ENCODE measurements at regions not wholly inside any gene's neighbourhood (a gene's known extent, or its start where the extent isn't known, plus 50 kb on each side); places are given as distances from the start of the nearest gene placed in this dataset.

- DNase-seq (ENCODE audit: low spot score): no peak
Observed at GRCh38 chr22:27453725-27454124, 347.8 kb downstream of the MN1 start.

- no peak for DNase-seq (ENCODE audit: low spot score)
Observed at GRCh38 chr22:27454807-27455450, 346.6 kb downstream of the MN1 start.

GRCh38 chr22:27455526-27455925 lies 346.0 kb downstream of the MN1 start:
- DNase-seq (ENCODE audit: low spot score): no peak

DNA sequence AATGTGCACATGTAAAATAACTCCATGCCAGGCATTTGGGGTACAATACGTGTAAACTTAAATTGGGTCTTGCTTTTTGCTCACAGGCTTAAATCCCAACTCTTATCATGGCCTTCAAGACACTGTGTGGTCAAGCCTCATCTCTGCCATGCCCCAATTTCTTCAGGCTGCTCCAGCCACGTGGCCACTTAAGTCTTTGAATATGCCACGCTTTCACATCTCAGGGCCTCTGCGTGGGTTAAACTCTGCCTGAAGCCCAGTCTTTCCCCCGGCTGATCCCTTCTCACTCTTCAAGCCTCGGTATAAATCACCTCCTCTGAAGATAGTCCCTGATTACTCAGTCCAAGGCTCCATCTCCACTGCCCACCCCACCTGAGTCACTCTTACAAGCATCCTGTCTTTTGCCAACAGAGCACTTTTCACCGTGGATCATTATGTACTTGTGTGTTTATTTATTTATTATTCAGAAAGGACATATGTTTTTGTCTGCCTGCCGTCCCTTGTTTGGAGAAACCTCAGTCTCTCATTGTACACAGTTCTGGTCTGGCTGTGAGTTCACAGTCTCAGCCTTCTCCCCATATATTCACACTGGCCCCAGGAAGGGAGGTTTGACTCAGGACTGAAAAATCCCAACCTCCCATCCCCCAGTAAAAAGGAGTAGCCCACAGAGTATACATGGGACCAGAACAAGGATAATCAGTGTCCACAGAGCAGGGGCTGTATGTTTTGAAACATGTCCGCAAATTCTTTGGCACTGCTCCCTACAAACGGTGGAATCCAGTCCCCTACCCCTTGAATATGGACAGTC lies 344.7 kb downstream of the MN1 start:
- DNase-seq (ENCODE audit: low spot score): no peak

- DNase-seq (ENCODE audit: low spot score): no peak
Observed at GRCh38 chr22:27459999-27460398, 341.6 kb downstream of the MN1 start.

DNA sequence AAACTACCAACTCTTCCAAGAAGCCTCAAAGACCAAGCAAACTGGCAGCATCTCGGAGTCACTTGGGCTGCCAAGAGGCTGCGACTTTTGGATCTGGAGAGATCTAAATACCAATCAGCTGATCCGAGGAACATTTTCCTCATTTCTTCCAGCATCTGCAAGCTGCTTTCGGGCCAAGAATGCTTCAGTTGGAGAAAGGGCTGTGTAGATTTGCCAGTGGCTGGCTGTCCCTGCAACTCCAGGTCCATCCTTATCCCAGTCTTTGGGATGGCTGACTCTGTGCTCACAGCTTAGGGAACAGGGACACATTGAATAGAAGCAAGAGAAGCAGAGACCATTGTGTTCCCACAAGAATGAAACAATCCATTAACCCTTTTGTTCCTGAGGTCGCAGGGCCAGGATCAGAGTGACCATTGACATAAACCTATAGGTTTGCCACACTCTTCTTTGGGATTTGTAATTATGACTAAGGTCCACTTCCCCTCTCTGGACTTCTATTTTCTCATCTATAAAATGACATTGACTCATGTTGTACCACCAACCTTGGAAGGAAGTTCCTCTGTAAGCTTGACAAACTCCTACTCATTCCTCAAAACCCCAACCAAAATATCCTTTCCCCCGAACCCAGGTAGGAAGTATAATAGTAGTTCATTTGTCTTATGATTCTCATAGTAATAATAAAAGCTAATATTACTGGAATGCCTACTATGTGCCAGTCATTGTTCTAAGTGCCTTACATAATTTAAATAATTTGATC lies 340.8 kb downstream of the MN1 start:
- DNase-seq (ENCODE audit: low spot score): peak; percentile 45

DNA sequence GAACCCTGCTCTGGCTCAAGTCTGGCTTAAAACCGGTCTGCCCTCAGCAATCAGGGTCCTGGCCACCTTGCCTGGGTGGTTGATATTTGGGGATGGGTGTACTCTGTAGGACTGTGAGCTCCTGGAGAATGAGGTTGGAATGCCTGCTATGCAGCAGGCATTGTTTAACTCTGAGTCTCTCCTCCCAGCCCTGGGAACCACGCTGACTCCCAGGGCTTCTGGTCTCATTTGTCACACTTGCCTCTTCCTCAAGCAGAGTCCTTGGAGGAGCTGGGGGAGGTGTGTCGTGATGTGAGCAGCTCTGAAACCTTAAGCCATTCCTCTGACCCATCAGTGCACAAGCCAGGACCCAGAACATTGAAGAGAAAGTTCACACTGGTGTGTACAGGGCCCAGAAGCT lies 340.1 kb downstream of the MN1 start:
- DNase-seq (ENCODE audit: low spot score): no peak

GRCh38 chr22:27462190-27462589 lies 339.4 kb downstream of the MN1 start:
- peak; percentile 83 for DNase-seq (ENCODE audit: low spot score)

DNA sequence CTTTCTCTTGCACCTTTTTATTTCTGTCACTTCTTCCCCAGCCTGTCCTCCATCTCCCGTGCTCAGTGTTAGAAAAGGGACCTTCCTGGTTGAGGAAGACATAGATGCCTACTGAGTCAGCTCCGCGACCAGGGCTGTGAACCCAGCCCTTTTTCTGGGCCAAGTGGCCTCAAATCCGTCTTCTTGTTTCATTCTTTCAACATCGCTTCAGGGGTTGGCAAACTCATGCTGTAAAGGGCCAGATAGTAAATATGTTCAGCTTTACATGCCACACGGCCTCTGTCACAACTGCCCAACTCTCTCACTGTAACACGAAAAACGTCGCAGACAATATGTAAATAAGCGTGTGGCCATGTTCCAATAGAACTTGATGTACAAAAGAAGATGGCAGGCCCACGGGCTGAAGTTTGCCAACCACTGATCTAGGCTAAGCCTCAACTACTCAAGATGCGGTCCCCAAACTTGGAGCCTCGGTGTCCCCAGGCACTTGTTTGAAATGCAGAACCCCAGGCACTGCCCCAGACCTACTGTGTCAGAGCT lies 338.4 kb downstream of the MN1 start:
- DNase-seq (ENCODE audit: low spot score): no peak

GRCh38 chr22:27466229-27466628 lies 335.3 kb downstream of the MN1 start:
- DNase-seq (ENCODE audit: low spot score): no peak

- no peak for DNase-seq (ENCODE audit: low spot score)
Observed at GRCh38 chr22:27466778-27467438, 334.6 kb downstream of the MN1 start.

GRCh38 chr22:27467711-27468110 lies 333.8 kb downstream of the MN1 start:
- no peak for DNase-seq (ENCODE audit: low spot score)

DNA sequence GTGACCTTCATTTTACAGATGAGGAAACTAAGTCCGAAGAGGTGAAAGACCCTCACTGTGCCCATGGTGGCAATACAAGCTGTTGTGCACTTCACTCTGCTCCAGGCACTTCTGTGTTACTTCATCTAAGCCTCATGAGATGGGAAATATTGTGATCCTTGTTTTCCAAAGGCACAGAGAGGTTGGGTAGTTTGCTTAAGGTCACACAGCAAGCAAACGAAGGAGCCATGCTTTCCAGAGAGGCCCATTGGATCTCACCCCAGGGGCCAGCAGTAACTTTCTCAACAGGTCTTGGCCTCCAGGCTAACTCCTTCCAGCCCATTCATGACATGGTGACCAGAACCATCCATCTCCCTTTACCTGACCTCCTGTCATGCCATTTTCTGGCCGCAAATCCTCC lies 332.8 kb downstream of the MN1 start:
- DNase-seq (ENCODE audit: low spot score): no peak

DNA sequence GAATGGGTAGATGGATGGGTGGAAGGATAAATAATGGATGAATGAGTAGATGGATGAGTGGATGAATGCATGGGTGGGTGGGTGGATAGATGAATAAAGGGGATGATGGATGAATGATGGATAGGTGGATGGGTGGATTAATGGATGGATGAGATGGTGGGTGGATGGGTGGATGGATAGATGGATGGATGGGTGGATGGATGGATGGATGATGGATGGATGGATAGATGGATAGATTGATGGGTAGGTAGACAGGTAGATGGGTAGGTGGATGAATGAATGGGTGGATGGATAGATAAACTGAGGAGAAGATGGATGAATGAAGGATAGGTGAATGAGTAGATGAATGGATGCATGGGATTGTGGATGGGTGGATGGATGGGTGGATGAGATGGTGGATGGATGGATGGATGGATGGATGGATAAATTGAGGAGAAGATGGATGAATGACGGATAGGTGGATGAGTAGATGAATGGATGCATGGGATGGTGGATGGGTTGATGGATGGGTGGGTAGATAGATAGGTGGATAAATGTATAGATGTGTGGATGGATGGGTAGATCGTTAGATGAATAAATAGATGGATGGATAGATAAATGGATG lies 331.3 kb downstream of the MN1 start:
- no peak for DNase-seq (ENCODE audit: low spot score)

GRCh38 chr22:27472975-27473374 lies 328.6 kb downstream of the MN1 start:
- no peak for DNase-seq (ENCODE audit: low spot score)

DNA sequence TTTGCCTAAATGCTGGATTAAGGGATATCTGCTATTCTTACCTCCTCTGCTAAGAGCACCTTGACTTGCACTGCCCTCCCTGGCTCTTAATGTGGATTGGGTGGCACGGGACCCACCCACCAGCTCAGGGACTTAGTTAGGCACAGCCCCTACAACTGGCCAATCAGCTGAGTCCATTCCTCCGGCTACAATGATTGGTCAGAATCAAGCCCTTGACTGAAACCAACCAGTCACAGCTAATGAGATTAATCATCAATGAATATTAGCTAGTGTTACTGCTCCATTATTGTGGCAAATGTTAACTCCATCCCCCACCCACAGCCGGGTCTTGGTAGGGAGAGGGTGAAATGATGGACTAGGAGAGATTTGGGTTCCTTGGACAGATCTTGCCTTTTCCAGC lies 328.0 kb downstream of the MN1 start:
- DNase-seq (ENCODE audit: low spot score): no peak

GRCh38 chr22:27474112-27474571 lies 327.4 kb downstream of the MN1 start:
- DNase-seq (ENCODE audit: low spot score): no peak

GRCh38 chr22:27474711-27475547 lies 326.6 kb downstream of the MN1 start:
- DNase-seq (ENCODE audit: low spot score): no peak

DNA sequence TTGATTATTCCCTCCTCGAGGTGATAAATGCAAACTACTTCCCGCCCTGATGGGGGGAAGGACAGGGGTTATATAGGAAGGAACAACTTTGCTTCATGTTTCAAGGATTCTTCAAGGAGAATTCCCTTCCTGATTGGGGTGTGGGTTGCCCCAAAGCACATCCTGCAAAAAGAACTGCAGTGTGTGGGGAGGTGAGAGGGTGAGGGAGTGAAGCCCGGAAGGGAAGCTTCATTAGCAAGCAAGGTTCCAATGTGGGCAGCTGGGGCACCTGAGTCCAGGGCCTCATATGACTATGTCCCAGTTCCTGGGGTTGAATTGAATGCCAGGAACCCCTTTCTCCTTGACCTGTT lies 326.0 kb downstream of the MN1 start:
- DNase-seq (ENCODE audit: low spot score): no peak

DNA sequence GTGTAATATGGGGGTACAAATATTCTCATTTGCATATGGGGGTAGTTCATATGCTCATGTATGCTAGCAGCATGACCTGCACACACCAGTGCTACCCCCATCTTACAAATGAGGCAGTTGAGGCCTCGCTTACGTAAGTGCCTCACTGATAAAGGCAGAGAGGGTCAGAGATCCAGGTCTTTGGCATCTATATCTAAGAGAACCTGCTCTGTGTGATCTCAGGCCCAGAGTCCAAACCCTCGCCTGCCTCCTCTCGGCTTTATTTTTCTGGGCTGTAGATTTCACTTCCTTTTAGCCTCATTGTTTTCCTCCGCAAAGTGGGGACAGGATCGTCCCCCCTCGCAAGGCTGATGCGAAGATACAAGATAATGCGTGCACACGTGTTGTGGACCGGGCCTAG lies 325.2 kb downstream of the MN1 start:
- DNase-seq (ENCODE audit: low spot score): no peak

DNA sequence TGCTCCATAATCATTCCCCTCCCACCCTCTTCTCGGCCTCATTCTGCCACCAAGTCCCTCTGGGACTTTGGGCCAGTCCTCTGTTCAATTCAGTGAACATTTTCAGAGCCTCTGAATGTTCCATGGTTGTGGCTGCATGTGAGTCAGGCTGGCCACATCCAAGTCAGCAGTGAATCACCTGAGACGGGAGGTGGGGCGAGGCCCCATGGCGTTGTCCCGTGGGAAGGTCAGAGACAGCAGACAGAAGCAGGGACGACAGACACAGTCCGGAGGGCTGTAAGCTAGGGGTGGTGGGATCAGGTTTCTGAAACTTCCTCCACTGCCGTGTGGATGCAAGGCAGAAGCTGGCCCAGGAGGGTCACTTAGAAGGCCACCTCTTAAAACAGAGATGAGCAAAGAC lies 324.8 kb downstream of the MN1 start:
- no peak for DNase-seq (ENCODE audit: low spot score)
